NCI-H2171 treated with DMSO at 0.1 percent for 48 hours (cell line): ENCODE measurements at regions not wholly inside any gene's neighbourhood (a gene's known extent, or its start where the extent isn't known, plus 50 kb on each side); places are given as distances from the start of the nearest gene placed in this dataset.

Experiments used
- DNase-seq: peaks from one replicate; lab custom pipeline; 2025; lab: John Stamatoyannopoulos, UW

GRCh38 chr14:94960285-94961001 lies 190.5 kb upstream of the GSC start:
- DNase-seq = no peak

DNA sequence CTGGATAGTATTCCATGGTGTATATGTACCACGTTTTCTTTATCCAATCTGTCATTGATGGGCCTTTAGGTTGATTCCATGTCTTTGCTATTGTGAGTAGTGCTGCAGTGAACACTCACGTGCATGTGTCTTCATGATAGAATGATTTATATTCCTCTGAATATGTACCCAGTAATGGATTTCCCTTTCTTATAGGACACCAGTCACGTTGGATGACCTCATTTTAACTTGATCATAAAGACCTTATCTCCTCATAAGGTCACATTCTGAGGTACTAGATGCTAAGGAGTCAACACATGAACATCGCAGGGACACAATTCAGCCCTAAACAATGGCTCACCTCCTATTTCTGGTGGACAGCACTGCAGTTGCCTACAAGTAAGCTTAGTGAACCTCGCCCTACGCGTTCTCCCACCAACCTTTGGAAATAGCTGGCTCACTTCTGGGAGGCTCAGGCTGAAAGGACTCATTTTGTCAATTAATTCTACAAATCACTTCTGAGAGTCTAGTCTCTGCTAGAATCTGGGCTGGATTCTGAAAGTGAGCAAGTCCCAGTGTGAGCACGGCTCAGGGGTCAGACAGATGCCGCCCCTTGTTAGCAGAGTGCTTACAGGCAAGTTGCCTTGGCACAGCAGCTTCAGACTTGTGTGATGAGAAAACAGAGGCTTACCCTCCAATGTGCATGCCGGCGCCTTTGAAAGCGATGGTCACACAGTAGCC lies 183.8 kb upstream of the GSC start:
- DNase-seq = no peak

DNA sequence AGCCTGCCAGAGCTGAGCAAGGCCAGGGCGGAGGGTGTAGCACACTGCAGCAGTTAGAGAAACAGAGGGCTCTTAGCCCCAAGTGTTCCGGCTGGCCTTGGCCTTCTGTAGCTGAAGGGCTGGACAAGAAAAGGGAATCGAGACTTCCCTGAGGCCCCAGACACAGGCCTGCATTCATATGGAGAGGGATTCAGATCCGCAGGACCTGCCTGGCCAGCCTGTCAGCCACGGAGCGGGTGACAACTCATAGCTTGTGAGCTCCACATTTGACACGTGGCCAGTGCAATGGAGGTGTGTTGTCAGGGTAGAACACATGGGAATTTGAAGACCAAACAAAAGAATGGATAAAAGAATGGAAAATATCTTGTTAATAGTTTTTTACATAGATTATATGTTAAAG lies 182.2 kb upstream of the GSC start:
- no peak for DNase-seq

DNA sequence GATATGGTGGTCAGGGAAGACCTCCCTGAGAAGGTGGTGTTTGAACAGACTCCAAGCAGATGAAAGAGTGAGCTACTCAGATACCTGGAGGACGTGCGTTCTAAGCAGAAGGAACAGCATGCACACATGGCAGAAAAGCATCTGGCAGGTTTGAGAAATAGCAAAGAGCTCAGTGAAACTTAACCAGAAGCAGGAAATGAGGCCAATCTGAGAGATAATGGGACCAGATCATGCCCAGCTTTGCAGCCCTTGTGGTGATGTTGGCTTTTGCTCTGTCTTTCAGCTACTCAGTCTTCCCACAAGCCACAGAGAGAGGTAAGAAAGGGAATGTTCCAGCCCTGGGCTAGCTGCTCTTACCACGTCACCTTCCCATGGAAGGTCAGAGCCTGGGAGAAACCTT lies 176.3 kb upstream of the GSC start:
- DNase-seq = no peak

DNA sequence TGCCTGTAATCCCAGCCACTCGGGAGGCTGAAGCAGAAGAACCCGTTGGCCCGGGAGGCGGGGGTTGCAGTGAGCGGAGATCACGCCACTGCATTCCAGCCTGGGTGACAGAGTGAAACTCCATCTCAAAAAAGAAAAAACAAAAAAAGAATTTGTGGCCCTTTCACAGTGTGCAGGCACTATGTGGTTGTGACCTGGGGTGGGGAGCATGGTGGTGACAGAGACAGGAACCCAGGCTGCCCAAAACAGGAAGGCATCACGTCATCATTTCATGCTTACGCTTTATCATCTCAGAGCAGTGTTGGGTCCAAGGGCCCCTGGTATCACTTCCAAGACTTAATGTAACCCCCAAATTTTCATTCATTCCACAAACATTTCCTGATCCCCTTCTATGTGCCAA lies 175.7 kb upstream of the GSC start:
- no peak for DNase-seq

DNA sequence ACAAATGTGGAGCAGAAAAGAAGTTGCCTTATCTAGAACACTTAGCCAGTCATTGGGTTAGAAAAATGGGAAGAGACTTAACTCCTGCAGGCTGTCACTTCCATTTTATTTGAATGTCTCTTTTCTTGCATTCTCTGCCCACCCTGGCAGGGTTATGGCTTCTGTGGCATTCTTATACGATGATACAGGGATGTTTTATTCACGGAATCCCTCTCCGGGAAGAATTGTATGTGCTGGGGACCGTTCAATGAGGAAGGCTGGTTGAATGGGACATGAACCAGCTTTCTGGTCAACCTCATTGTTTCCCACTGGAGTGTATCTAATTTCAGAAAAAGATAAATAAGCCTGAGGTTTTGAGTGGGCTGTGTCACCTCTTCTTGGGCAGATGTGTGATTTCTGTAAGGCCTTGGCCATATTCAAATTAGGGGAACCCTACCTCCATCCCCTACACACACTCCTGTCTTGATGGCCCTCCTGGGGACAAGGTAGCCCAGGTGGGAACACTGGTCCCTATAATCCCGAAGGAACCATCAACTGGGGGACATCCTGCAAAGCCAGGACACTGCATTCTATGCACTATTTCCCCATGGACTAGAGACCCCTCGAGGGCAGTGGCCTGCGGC lies 174.8 kb upstream of the GSC start:
- no peak for DNase-seq

DNA sequence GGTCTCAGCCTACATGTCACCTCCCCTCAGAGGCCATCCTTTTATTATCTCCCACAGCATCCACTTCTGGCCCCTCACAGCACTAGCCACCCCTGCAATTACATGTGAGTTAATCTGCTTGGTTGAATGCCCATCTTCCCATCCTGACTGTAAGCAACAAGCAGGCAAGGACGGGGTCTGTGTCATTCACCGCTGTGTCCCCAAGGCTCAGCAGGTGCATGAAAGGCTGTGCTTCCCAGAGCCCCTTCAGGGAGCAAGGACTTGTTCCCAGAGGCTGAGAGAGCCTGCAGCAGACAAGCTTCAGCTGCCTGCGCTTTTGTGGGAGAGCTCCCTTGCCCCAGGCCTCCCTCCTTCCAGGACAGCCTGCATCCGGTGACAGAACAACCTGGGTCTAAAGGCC lies 172.7 kb upstream of the GSC start:
- no peak for DNase-seq

DNA sequence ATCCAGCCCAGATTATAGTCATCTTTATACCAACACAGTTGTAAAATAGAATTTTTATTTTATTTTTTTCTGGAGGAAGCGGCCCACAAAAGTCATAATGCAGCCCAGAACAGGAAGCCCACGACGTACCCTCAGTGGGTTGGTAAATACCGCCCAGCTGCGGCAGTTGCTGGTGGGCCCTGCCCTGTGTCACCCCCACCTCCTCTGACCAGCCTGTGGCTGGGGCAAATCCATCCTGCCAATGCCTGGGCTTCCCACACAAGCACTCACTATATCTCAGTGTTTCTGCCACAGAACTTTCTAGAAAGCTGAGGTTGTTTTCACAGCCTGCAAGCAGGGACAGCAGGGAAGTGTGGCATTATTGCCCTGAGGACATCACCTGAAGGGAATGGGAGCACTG lies 171.4 kb upstream of the GSC start:
- no peak for DNase-seq

GRCh38 chr14:94940263-94940993 lies 170.5 kb upstream of the GSC start:
- DNase-seq = no peak

GRCh38 chr14:94938016-94938415 lies 168.1 kb upstream of the GSC start:
- DNase-seq = no peak

DNA sequence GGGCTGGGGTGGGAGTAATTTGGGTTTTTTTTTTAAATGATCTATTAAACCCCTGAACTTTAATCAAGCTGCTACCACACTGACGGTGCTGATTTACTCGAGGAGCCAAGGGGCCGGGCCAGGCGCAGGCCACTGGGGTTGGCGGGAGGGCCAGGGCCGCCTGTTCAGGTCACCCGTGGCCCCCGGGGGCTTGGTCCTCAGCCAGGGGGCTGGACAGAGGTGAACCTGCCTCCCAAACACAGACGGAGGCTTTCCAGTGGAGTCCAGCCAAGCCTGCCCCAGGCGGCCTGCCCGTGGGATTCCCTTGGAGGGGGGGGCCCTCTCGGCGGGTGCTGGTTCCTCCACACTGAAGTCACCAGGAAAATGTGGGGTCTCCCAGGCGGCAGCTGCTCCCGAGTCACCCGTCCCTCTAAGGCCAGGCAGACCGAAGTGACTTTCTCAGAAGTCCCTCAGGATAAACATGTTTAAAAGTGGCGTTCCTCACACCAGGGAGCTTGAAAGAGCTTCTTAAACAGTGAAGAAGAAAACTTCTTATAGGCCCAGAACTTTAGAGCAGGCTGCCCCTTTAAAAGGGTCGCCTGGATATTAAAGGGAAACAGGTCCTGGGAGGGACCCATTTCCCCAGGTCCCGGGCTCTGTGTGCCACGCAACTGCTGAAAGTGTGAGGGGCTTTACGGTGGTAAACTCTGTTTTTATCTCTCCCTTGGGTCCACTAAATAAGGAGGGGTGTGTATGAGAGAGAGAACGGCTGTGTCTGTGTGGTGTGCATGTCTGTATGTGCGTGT lies 167.2 kb upstream of the GSC start:
- DNase-seq = peak; percentile 31

DNA sequence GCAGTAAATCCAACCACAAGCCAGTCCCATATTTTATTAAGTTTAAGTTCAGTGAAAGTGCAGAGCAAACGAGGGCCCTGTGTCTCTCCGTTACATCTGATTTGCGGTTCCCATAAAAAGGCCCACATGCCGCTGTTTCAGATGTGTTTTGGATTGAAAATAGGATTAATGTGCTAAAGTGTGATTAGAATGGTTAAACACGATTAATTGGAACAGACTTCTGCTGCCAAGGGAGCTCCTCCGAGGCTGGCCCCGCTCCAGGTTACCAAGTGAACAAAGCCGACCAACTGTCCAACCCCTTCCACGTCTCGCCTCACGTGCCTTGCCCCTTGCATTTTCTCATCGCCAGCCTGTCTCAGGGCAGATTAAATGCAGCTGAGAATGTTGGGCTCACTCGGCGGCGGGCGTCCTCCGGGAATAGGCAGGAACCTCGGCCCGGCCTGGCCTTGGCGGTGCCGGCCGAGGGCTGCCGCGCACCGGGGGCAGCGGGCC lies 166.5 kb upstream of the GSC start:
- peak; percentile 93 for DNase-seq

GRCh38 chr14:94935706-94936300 lies 165.9 kb upstream of the GSC start:
- DNase-seq = no peak

DNA sequence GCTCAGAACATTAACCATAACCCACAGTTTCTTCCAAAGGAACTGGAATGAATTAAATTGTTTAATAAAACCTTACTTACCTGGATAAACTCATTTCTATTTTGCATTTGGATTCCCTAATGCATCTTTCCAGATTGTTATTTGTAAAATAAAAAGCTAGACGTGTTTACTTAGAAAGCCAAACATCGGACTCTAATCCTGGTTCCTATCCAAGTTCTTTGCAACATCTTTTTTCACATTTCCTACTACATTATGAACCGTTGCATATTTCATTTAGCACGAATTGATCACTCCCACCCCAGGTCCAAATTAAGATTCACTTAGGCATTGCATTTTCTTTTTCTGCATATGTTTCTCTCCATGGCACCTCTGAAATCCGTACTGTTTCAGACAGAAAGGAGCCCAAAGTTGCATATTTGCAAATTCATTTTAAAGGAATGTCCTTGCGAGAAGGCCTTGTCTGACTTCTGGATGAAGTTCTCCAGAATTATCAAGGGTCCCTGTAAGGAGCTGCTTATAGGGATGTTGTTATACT lies 164.4 kb upstream of the GSC start:
- DNase-seq = no peak

- DNase-seq = no peak
Observed at GRCh38 chr14:94933486-94933885, 163.6 kb upstream of the GSC start.

- no peak for DNase-seq
Observed at GRCh38 chr14:94932589-94932988, 162.7 kb upstream of the GSC start.

- no peak for DNase-seq
Observed at GRCh38 chr14:94930690-94931089, 160.8 kb upstream of the GSC start.

- DNase-seq = no peak
Observed at GRCh38 chr14:94929354-94929753, 159.4 kb upstream of the GSC start.

- no peak for DNase-seq
Observed at GRCh38 chr14:94926176-94926575, 156.3 kb upstream of the GSC start.

DNA sequence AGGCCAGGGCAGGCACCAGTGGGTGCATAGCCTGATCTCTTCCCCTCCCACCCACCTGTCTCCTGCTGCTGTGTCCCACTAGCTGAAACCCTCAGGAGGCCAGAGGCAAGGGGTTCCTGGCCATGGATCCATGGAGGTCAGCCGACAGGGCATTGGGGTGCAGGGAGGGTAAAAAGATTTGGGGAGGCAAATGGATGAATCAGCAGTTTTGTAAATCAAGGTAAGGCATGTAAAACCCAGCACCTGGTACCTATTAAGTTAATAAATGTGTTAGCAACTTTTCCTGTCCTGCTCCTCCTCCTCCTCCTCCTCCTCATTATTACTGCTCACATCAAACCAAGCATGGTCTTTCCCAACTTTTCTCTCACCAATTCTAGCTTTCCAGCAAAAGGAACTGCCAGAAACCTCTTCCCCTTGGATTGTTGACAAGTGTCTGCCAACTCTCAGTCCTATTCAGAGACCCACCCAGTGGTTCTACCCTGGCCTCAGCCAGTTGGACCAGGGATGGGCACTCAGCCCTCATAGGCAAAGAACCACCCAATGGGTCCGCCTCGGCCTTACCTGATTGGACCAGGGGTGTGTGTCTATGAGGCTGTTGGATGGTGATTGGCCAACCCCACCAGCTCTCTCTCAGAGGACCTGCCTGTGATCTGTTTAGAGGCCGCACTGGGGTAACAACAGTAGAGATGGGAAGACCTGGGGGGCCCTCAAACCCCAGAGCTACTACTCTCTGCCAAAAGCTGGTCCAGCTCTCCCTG lies 155.7 kb upstream of the GSC start:
- DNase-seq = no peak
